Naive thymus-derived CD4-positive, alpha-beta T cell (primary cell): ENCODE measurements at regions not wholly inside any gene's neighbourhood (a gene's known extent, or its start where the extent isn't known, plus 50 kb on each side); places are given as distances from the start of the nearest gene placed in this dataset.

Source experiments
- ATAC-seq: fragments of 150-1000 bp; cut with Tn5 transposase; 2 replicates; pipeline ENCODE4 v1.10.0; 2021; ENCODE audit warnings: mild to moderate bottlenecking, moderate library complexity
- CTCF ChIA-PET: fragments of 350-600 bp; sonication (Branson Sonifier 250); formaldehyde crosslinking; loops from one replicate; lab custom pipeline; 2021; ENCODE audit warnings: antibody characterized with exemption; lab: Charles Lee
- POLR2A ChIA-PET: fragments of 350-600 bp; sonication (Branson Sonifier 250); formaldehyde crosslinking; loops from one replicate; lab custom pipeline; 2021; ENCODE audit warnings: antibody characterized with exemption, inconsistent platforms; lab: Charles Lee
- DNase-seq, 9 donors: peaks; one replicate each; pipeline versions ENCODE4 v3.0.0 to v3.0.0-alpha.2; 2020 to 2022; ENCODE audit warnings: mixed read lengths in 1 of 9
- H3K27ac ChIP-seq: one replicate; pipeline ENCODE4 v1.7.0; 2013; ENCODE audit warnings: mild to moderate bottlenecking, low read depth, low read length, moderate library complexity
- H3K27me3 ChIP-seq, 2 donors: one replicate each; pipeline ENCODE4 v1.7.0; 2013; ENCODE audit warnings: low read length in 2 of 2, mild to moderate bottlenecking in 2 of 2, moderate library complexity in 2 of 2; ENCODE audit not compliant: control insufficient read depth in 2 of 2, insufficient read depth in 2 of 2
- H3K36me3 ChIP-seq, 3 experiments: 1 replicate in 2 of 3; 2 replicates in 1 of 3; pipeline ENCODE4 v1.7.0; 2013; ENCODE audit warnings: low read length in 3 of 3, mild to moderate bottlenecking in 3 of 3, moderate library complexity in 1 of 3; ENCODE audit not compliant: insufficient read depth in 3 of 3, control insufficient read depth in 2 of 3
- H3K4me1 ChIP-seq, 2 donors: one replicate each; pipeline ENCODE4 v1.7.0; 2013; ENCODE audit warnings: low read length in 2 of 2, mild to moderate bottlenecking in 2 of 2, moderate library complexity in 1 of 2; ENCODE audit not compliant: control insufficient read depth in 2 of 2, insufficient read depth in 2 of 2
- H3K4me3 ChIP-seq: 2 replicates; pipeline ENCODE4 v1.7.0; 2013; ENCODE audit warnings: mild to moderate bottlenecking, low read length
- H3K9me3 ChIP-seq, 3 experiments: 1 replicate in 2 of 3; 2 replicates in 1 of 3; pipeline ENCODE4 v1.7.0; 2013; ENCODE audit warnings: low read length in 3 of 3; ENCODE audit not compliant: control insufficient read depth in 2 of 3
- H3K27ac Mint-ChIP-seq, 9 donors: one replicate each; pipeline ENCODE4 v1.8.0; 2020 to 2022; ENCODE audit warnings: mixed read lengths in 9 of 9, mild to moderate bottlenecking in 8 of 9, moderate library complexity in 5 of 9, inconsistent platforms in 2 of 9
- H3K27me3 Mint-ChIP-seq, 5 donors: one replicate each; pipeline ENCODE4 v1.8.0; 2021 to 2022; ENCODE audit warnings: mixed read lengths in 5 of 5, mild to moderate bottlenecking in 1 of 5
- H3K36me3 Mint-ChIP-seq, 5 donors: one replicate each; pipeline ENCODE4 v1.8.0; 2020 to 2022; ENCODE audit warnings: mixed read lengths in 5 of 5, mild to moderate bottlenecking in 3 of 5, inconsistent platforms in 1 of 5
- H3K4me1 Mint-ChIP-seq, 7 donors: one replicate each; pipeline ENCODE4 v1.8.0; 2020 to 2022; ENCODE audit warnings: mixed read lengths in 7 of 7, mild to moderate bottlenecking in 3 of 7, inconsistent platforms in 1 of 7
- H3K4me3 Mint-ChIP-seq, 10 donors: one replicate each; pipeline ENCODE4 v1.8.0; 2020 to 2022; ENCODE audit warnings: mild to moderate bottlenecking in 10 of 10, mixed read lengths in 10 of 10, moderate library complexity in 6 of 10, inconsistent platforms in 2 of 10
- H3K9me3 Mint-ChIP-seq, 11 donors: one replicate each; pipeline ENCODE4 v1.8.0; 2020 to 2022; ENCODE audit warnings: mixed read lengths in 11 of 11, mild to moderate bottlenecking in 4 of 11, inconsistent platforms in 1 of 11, moderate library complexity in 1 of 11
- intact Hi-C, 2 donors: fragments of 100-400 bp; cut with micrococcal nuclease; formaldehyde crosslinking; loops; one replicate each; pipeline ENCODE4 v1.15.1; 2023

DNA sequence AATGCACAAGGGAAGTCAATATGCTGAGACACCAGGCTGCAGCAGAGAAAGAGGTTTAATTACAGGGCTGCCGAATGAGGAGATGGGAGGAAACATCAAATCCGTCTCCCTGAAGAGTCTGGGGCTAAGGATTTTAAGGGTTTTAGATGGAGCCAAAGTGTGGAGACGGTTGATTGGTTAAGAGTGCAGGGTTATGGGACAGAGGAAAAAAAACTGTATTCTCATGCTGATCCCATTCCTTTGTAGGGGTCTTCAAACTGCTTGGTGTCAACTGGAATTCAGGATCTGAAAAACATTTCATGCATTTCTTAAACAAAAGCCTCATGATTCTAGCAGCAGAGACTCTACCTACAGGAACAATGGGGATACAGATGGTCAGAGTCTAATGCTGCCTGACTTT is 96.1 kb upstream of the SYNDIG1 start:
- Mint-ChIP-seq H3K4me3 (no peak overlapping the region), H3K9me3 (no peaks in the 10 kb centered on the region), H3K27ac (no peak overlapping the region), H3K27me3 (peaks cover 0 to 4% (median 0%) of the 10 kb centered on the region in 5 donors), H3K4me1 (no peaks in the 10 kb centered on the region), H3K36me3 (no peaks in the 10 kb centered on the region)
- ChIA-PET CTCF (no interaction called here), POLR2A (no interaction called here)
- Histone ChIP-seq H3K4me1 (no peaks in the 10 kb centered on the region), H3K27me3 (no peaks in the 10 kb centered on the region), H3K9me3 (no peaks in the 10 kb centered on the region), H3K27ac (no peak overlapping the region), H3K36me3 (no peaks in the 10 kb centered on the region), H3K4me3 (no peak overlapping the region)
- intact Hi-C loops: no loop called here
- DNase-seq (no peak), ATAC-seq (no peak)

DNA sequence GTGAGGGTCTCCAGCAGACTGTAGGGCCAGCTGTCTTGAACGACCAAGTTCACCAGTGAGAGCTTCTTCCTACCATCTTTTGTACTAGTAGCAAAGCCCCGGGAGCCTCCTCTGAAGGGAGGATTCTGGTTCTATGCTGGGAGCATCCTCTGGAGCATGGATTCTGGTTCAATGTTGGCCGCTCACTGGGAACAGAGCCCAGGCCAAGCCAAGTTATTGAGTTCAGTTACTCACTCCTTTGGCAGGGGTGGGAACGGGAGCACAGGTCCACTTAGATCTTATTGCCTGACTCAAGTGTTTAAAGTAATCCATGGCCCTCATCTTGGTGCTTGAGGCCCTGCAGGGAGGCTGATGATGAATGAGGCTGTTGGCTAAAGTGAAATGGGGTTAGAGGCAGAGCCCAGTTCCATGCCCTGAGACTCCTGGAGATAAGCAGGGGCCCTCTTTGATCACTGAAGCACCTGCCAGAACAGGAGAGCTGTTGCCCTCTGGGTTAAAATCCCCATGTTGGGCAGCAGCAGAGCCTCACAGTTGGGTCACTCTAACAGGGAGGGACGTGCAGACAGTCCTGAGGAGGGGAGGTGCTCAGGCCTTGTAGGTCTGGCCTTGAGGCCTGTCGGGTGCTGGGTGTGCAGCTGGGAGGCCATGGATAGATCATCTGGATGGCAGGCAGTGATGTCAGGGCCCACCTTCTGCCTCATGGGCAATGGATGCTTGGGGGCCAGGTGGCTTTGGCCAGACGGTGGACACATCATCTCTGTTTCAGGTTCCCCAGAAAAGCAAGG is 98.3 kb upstream of the SYNDIG1 start:
- H3K4me3 ChIP-seq: no peak overlapping the region
- H3K27ac Mint-ChIP-seq: no peak overlapping the region
- no peak overlapping the region for H3K27ac ChIP-seq
- H3K4me3 Mint-ChIP-seq: no peak overlapping the region
- POLR2A ChIA-PET: no interaction called here
- ATAC-seq (no peak), DNase-seq (no peak)
- no peaks in the 10 kb centered on the region for H3K36me3 Mint-ChIP-seq
- no peaks in the 10 kb centered on the region for H3K4me1 ChIP-seq
- H3K27me3 ChIP-seq: no peaks in the 10 kb centered on the region
- intact Hi-C loops: no loop called here
- H3K4me1 Mint-ChIP-seq: no peaks in the 10 kb centered on the region
- CTCF ChIA-PET: no interaction called here
- no peaks in the 10 kb centered on the region for H3K9me3 ChIP-seq
- H3K36me3 ChIP-seq: no peaks in the 10 kb centered on the region
- H3K27me3 Mint-ChIP-seq: peaks cover 0 to 6% (median 0%) of the 10 kb centered on the region in 5 donors
- no peaks in the 10 kb centered on the region for H3K9me3 Mint-ChIP-seq

DNA sequence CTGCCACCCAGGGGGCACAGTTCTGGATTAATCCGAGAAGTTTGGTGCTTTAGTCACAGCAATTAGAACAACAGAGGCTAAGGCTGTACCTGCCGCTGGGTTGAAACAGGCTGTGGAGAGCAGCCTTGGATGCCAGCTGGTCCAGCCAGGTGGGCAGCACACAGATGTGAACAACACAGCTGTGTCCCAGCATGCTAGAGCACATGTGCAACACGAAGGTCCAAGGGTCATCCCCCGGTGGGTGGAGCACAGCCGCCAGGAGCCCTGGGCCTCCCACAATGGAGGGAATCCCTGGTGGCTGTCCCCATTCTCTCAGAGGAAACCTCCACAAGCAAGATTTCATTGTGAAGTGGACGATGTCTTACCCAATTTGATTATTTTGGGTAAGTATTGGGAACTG is 99.2 kb upstream of the SYNDIG1 start:
- DNase-seq (no peak), ATAC-seq (no peak)
- H3K9me3 ChIP-seq: no peaks in the 10 kb centered on the region
- intact Hi-C loops: no loop called here
- H3K27me3 ChIP-seq: no peaks in the 10 kb centered on the region
- ChIA-PET CTCF (no interaction called here), POLR2A (interaction anchor here (1.2 kb wide), 1 partner anchor 53 kb away, joined by 3 read pairs; no protein-coding TSS in a partner anchor)
- H3K27ac ChIP-seq: no peak overlapping the region
- H3K4me3 ChIP-seq: no peak overlapping the region
- peaks cover 0 to 6% (median 0%) of the 10 kb centered on the region in 5 donors for H3K27me3 Mint-ChIP-seq
- H3K27ac Mint-ChIP-seq: no peak overlapping the region
- H3K4me1 ChIP-seq: no peaks in the 10 kb centered on the region
- H3K9me3 Mint-ChIP-seq: no peaks in the 10 kb centered on the region
- H3K36me3 Mint-ChIP-seq: no peaks in the 10 kb centered on the region
- H3K4me3 Mint-ChIP-seq: no peak overlapping the region
- no peaks in the 10 kb centered on the region for H3K4me1 Mint-ChIP-seq
- no peaks in the 10 kb centered on the region for H3K36me3 ChIP-seq

DNA sequence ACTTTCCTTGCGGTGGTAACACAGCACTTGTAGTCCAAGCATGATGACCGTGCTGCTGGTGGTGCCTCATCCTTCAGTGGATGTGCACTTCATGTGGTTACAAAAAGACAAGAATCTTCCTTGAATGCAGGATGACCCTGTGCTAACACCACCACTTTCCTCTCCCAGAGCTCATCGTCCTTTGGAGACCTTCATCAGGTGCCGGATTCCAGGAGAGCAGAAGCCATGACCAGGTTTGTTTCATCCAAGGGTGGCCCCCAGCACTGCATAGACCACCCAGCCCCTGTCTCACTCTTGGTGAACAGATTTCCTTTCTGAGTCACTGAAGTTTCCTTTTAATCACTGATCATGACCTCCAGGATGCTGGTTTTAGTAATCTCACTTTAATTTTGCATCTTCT is 101.2 kb upstream of the SYNDIG1 start:
- H3K9me3 Mint-ChIP-seq: peaks cover 0 to 1% (median 0%) of the 10 kb centered on the region in 11 donors
- H3K27me3 Mint-ChIP-seq: peaks cover 0 to 6% (median 0%) of the 10 kb centered on the region in 5 donors
- Histone ChIP-seq H3K9me3 (no peaks in the 10 kb centered on the region), H3K36me3 (no peaks in the 10 kb centered on the region), H3K4me1 (no peaks in the 10 kb centered on the region), H3K4me3 (no peak overlapping the region), H3K27ac (no peak overlapping the region), H3K27me3 (no peaks in the 10 kb centered on the region)
- no peak overlapping the region for H3K4me3 Mint-ChIP-seq
- no peak for ATAC-seq
- intact Hi-C loops: no loop called here
- H3K4me1 Mint-ChIP-seq: peaks cover 0 to 10% (median 7%) of the 10 kb centered on the region in 7 donors
- ChIA-PET POLR2A (no interaction called here), CTCF (no interaction called here)
- no peak for DNase-seq
- H3K36me3 Mint-ChIP-seq: no peaks in the 10 kb centered on the region
- H3K27ac Mint-ChIP-seq: no peak overlapping the region

DNA sequence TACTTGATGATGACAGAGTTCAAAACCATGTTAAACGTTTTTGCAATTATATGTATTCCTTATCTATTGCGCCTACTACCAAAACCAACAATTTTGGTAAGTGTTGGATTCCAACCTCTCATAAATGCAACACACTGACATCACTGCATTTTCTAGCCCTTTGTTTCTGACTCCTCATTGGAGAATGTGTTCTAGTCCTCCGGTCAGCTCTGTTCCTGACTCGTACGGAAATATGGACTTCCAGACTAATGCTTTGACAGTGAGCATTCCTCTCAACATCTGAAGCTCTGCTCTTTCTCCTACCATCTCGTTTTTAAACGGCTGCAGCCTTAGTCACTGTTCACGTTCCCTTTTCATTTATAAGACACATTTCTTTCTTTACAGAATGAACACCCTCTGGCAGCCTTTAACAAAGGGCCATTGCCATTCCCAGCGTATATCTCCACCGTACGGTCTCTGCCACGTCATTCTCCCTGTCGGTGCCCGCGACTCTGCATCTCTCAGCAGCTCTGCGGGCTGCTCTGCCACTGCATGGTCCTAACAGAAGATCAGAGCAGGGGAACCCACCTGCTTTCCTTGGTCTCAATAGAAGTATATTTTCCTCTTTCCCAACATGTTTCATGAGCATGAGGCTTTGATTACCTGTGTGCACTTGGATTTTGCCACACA is 103.0 kb upstream of the SYNDIG1 start:
- Histone ChIP-seq H3K4me3 (no peak overlapping the region), H3K27me3 (no peaks in the 10 kb centered on the region), H3K27ac (no peak overlapping the region), H3K36me3 (no peaks in the 10 kb centered on the region), H3K9me3 (peaks cover 0 to 10% (median 0%) of the 10 kb centered on the region in 3 experiments), H3K4me1 (no peaks in the 10 kb centered on the region)
- ChIA-PET POLR2A (no interaction called here), CTCF (no interaction called here)
- Mint-ChIP-seq H3K27me3 (peaks cover 0 to 9% (median 4%) of the 10 kb centered on the region in 5 donors), H3K36me3 (peaks cover 0 to 6% (median 4%) of the 10 kb centered on the region in 5 donors), H3K27ac (no peak overlapping the region), H3K4me1 (peaks cover 0 to 18% (median 7%) of the 10 kb centered on the region in 7 donors), H3K4me3 (no peak overlapping the region), H3K9me3 (peaks cover 0 to 17% (median 9%) of the 10 kb centered on the region in 11 donors)
- ATAC-seq: no peak
- intact Hi-C loops: no loop called here
- DNase-seq: no peak

DNA sequence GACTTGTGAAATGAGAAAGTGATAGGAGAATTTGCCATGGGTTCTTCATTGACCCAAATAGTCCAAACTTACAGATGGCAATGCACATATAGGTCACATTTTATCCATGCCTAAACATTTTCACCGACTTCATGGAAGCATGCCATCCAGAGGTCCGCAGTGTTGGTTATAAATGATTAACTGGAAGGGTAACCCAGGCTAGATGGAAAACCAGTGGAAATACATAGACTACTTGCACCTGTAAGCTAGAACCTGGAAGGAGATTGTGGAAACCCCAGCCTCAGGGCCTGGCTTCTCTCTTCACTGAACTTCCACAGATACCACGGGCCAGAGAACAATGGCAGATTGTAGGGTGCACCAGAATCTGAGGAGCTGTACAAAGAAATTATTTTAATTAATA is 103.8 kb upstream of the SYNDIG1 start:
- ATAC-seq (no peak), DNase-seq (no peak)
- no peak overlapping the region for H3K27ac Mint-ChIP-seq
- ChIA-PET CTCF (no interaction called here), POLR2A (no interaction called here)
- Histone ChIP-seq H3K9me3 (peaks cover 0 to 10% (median 0%) of the 10 kb centered on the region in 3 experiments), H3K4me1 (no peaks in the 10 kb centered on the region), H3K4me3 (no peak overlapping the region), H3K36me3 (no peaks in the 10 kb centered on the region), H3K27ac (no peak overlapping the region), H3K27me3 (no peaks in the 10 kb centered on the region)
- peaks cover 0 to 23% (median 9%) of the 10 kb centered on the region in 11 donors for H3K9me3 Mint-ChIP-seq
- peaks cover 0 to 9% (median 4%) of the 10 kb centered on the region in 5 donors for H3K27me3 Mint-ChIP-seq
- intact Hi-C loops: no loop called here
- peaks cover 0 to 18% (median 7%) of the 10 kb centered on the region in 7 donors for H3K4me1 Mint-ChIP-seq
- H3K36me3 Mint-ChIP-seq: peaks cover 1 to 6% (median 4%) of the 10 kb centered on the region in 5 donors
- H3K4me3 Mint-ChIP-seq: no peak overlapping the region
